GM18858 (cell line): ENCODE measurements at regions not wholly inside any gene's neighbourhood (a gene's known extent, or its start where the extent isn't known, plus 50 kb on each side); places are given as distances from the start of the nearest gene placed in this dataset.
"Not testable (repeated sequence)": the region's sequence is repeated elsewhere in the genome, so short reads cannot be mapped to it uniquely, and the experiment has no call there.

ENCODE experiments used
- ATAC-seq: cut with Tn5 transposase; IDR thresholded peaks from one replicate; pipeline ENCODE4 v1.9.1; 2021; ENCODE audit not compliant: unreplicated experiment

GRCh38 chr5:130616161-130616560 lies 548.9 kb downstream of the HINT1 start:
- no peak for ATAC-seq

GRCh38 chr5:130605234-130605633 lies 559.8 kb downstream of the HINT1 start:
- ATAC-seq, result no peak

GRCh38 chr5:130596647-130597046 lies 568.4 kb downstream of the HINT1 start:
- ATAC-seq, result not testable (repeated sequence)

- no peak for ATAC-seq
These were observed 584.8 kb downstream of the HINT1 start for GRCh38 chr5:130580264-130580663.

- ATAC-seq, result no peak
These were observed 586.7 kb downstream of the HINT1 start for GRCh38 chr5:130578354-130578753.

GRCh38 chr5:130571076-130571475 lies 594.0 kb downstream of the HINT1 start:
- ATAC-seq, result no peak

- ATAC-seq, result no peak
These were observed 596.3 kb downstream of the HINT1 start for GRCh38 chr5:130568791-130569190.

- no peak for ATAC-seq
These were observed 609.6 kb downstream of the HINT1 start for GRCh38 chr5:130555429-130555828.

GRCh38 chr5:130550562-130550928 lies 614.5 kb downstream of the HINT1 start:
- ATAC-seq, result no peak

GRCh38 chr5:130549884-130550561 lies 615.0 kb downstream of the HINT1 start:
- no peak for ATAC-seq

GRCh38 chr5:130546211-130546610 lies 618.8 kb downstream of the HINT1 start:
- no peak for ATAC-seq

GRCh38 chr5:130545291-130545690 lies 619.8 kb downstream of the HINT1 start:
- ATAC-seq, result no peak

- ATAC-seq, result peak; percentile 57
These were observed 623.3 kb downstream of the HINT1 start for GRCh38 chr5:130541617-130542221.

GRCh38 chr5:130536691-130537090 lies 628.4 kb downstream of the HINT1 start:
- no peak for ATAC-seq

- ATAC-seq, result no peak
These were observed 628.5 kb downstream of the CHSY3 start for GRCh38 chr5:130532786-130533185.

GRCh38 chr5:130529511-130530485 lies 625.5 kb downstream of the CHSY3 start:
- no peak for ATAC-seq

- no peak for ATAC-seq
These were observed 624.8 kb downstream of the CHSY3 start for GRCh38 chr5:130529111-130529510.

GRCh38 chr5:130528474-130528873 lies 624.2 kb downstream of the CHSY3 start:
- no peak for ATAC-seq

- no peak for ATAC-seq
These were observed 622.4 kb downstream of the CHSY3 start for GRCh38 chr5:130526708-130527107.

- ATAC-seq, result no peak
These were observed 615.9 kb downstream of the CHSY3 start for GRCh38 chr5:130520211-130520610.

GRCh38 chr5:130514984-130515690 lies 610.9 kb downstream of the CHSY3 start:
- no peak for ATAC-seq
